ENCODE measurements at regions not wholly inside any gene's neighbourhood (a gene's known extent, or its start where the extent isn't known, plus 50 kb on each side); places are given as distances from the start of the nearest gene placed in this dataset.

DNA sequence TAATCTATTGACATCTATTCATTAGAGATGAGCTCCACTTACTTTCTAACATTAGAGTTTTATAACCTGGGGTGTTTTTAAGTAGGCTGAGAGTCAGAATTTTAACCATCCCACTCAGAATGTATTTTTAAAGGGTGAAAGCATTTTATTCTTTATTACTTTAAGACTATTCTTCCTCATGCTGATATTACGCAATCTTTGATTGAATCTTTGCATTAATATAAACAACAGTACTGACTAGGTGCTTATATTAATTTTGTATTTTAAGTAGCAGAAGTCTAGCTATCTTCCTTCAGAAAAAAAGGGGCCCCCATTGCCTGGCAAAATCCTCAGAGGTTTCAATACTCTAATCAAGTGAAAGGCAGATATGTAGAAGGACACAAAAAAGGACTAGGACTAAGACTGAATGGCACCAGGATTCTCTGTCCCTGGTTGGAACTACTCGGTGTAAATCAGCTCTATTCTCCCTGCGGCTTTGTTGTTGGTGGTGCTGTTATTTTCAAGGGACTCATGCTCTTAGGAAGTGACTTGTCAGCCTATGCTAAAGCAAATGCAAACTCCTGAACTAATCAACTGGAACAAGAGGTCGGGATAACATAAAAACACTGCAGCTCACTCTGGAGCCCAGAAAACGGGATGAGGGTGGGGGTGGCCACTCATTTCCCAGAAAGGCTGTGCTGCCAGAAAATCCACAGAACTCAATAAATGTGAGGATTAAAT is 1324.4 kb downstream of the GRIK2 start:
- H3K27ac ChIP-seq = no peak overlapping the region
- TF ChIP-seq, protein P1, sequence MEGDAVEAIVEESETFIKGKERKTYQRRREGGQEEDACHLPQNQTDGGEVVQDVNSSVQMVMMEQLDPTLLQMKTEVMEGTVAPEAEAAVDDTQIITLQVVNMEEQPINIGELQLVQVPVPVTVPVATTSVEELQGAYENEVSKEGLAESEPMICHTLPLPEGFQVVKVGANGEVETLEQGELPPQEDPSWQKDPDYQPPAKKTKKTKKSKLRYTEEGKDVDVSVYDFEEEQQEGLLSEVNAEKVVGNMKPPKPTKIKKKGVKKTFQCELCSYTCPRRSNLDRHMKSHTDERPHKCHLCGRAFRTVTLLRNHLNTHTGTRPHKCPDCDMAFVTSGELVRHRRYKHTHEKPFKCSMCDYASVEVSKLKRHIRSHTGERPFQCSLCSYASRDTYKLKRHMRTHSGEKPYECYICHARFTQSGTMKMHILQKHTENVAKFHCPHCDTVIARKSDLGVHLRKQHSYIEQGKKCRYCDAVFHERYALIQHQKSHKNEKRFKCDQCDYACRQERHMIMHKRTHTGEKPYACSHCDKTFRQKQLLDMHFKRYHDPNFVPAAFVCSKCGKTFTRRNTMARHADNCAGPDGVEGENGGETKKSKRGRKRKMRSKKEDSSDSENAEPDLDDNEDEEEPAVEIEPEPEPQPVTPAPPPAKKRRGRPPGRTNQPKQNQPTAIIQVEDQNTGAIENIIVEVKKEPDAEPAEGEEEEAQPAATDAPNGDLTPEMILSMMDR (IDR thresholded peaks at IDR 0.05) = no peak
- no peak for TF ChIP-seq ZFX (IDR thresholded peaks at IDR 0.05; ENCODE audit: borderline replicate concordance)

DNA sequence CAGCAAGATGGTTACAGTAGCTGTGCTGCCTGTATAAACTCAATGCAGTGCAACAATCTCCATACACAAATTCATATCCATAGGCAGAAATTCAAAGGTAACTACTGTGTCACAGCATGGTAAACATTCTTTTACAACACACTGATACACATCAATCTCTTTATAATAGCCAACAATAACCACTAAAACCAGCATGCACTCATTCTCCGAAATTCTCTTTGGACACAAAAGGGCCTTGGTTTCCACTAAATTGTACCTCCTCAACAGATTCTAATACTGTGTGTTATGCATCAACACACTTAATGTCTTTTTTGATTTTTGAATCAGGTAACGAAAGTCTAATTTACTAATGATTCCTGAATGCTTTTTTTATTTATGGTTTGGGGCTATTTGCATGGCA is 1323.7 kb downstream of the GRIK2 start:
- TF ChIP-seq, protein P1 (IDR thresholded peaks at IDR 0.05) = no peak
- no peak for TF ChIP-seq ZFX (IDR thresholded peaks at IDR 0.05; ENCODE audit: borderline replicate concordance)
- no peak overlapping the region for H3K27ac ChIP-seq

- H3K27ac ChIP-seq = no peak overlapping the region
- TF ChIP-seq, protein P1 (IDR thresholded peaks at IDR 0.05) = no peak
- no peak for TF ChIP-seq ZFX (IDR thresholded peaks at IDR 0.05; ENCODE audit: borderline replicate concordance)
These were observed 1307.5 kb downstream of the GRIK2 start for GRCh38 chr6:102701019-102701418.

GRCh38 chr6:102686461-102686860 is 1293.0 kb downstream of the GRIK2 start:
- no peak overlapping the region for H3K27ac ChIP-seq
- TF ChIP-seq ZFX (IDR thresholded peaks at IDR 0.05; ENCODE audit: borderline replicate concordance) = no peak
- TF ChIP-seq, protein P1 (IDR thresholded peaks at IDR 0.05) = no peak

- H3K27ac ChIP-seq = no peak overlapping the region
- TF ChIP-seq ZFX (IDR thresholded peaks at IDR 0.05; ENCODE audit: borderline replicate concordance) = no peak
- TF ChIP-seq, protein P1 (IDR thresholded peaks at IDR 0.05) = no peak
These were observed 1286.9 kb downstream of the GRIK2 start for GRCh38 chr6:102680413-102680812.

- TF ChIP-seq ZFX (IDR thresholded peaks at IDR 0.05; ENCODE audit: borderline replicate concordance) = no peak
- TF ChIP-seq, protein P1 (IDR thresholded peaks at IDR 0.05) = no peak
- H3K27ac ChIP-seq = no peak overlapping the region
These were observed 1286.4 kb downstream of the GRIK2 start for GRCh38 chr6:102679865-102680264.

GRCh38 chr6:102677225-102677624 is 1283.7 kb downstream of the GRIK2 start:
- no peak for TF ChIP-seq ZFX (IDR thresholded peaks at IDR 0.05; ENCODE audit: borderline replicate concordance)
- TF ChIP-seq, protein P1 (IDR thresholded peaks at IDR 0.05) = no peak
- H3K27ac ChIP-seq = no peak overlapping the region

Measured in 22Rv1 (cell line).